ENCODE measurements at regions not wholly inside any gene's neighbourhood (a gene's known extent, or its start where the extent isn't known, plus 50 kb on each side); places are given as distances from the start of the nearest gene placed in this dataset.

DNA sequence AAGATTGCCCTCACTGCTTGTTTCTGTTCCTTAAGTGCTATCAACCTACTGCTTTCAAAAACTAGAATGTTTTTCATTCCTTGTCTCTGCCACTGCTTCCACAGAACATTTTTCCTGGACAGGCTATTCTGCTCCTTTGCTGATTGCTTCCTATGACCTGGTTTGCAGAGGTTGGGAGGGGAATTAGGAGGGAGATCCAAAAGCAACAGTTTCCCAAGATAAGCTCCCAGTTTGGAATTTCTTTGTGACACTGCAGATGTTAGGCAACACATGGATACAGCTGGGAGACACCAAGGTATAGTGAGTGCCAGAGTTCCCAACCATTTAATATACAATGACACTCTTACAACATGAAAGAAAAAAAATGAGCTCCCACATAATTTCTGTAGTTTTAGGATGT, 1036.5 kb downstream of the ROBO2 start:
- TF ChIP-seq, protein P1, sequence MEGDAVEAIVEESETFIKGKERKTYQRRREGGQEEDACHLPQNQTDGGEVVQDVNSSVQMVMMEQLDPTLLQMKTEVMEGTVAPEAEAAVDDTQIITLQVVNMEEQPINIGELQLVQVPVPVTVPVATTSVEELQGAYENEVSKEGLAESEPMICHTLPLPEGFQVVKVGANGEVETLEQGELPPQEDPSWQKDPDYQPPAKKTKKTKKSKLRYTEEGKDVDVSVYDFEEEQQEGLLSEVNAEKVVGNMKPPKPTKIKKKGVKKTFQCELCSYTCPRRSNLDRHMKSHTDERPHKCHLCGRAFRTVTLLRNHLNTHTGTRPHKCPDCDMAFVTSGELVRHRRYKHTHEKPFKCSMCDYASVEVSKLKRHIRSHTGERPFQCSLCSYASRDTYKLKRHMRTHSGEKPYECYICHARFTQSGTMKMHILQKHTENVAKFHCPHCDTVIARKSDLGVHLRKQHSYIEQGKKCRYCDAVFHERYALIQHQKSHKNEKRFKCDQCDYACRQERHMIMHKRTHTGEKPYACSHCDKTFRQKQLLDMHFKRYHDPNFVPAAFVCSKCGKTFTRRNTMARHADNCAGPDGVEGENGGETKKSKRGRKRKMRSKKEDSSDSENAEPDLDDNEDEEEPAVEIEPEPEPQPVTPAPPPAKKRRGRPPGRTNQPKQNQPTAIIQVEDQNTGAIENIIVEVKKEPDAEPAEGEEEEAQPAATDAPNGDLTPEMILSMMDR (IDR thresholded peaks at IDR 0.05; ENCODE audit: insufficient read depth, low read depth, low read length), result no peak
- Histone ChIP-seq H3K36me3 (ENCODE audit: control insufficient read depth, insufficient read depth, low read length) (no peaks in the 10 kb centered on the region), H3K27me3 (ENCODE audit: control insufficient read depth, insufficient read depth, low read length) (no peaks in the 10 kb centered on the region), H3K4me3 (ENCODE audit: low read depth, low read length) (no peak overlapping the region)
- POLR2A ChIA-PET, result no interaction called here
- CTCF ChIA-PET, result no interaction called here
- no peak for DNase-seq (ENCODE audit: low read depth)

DNA sequence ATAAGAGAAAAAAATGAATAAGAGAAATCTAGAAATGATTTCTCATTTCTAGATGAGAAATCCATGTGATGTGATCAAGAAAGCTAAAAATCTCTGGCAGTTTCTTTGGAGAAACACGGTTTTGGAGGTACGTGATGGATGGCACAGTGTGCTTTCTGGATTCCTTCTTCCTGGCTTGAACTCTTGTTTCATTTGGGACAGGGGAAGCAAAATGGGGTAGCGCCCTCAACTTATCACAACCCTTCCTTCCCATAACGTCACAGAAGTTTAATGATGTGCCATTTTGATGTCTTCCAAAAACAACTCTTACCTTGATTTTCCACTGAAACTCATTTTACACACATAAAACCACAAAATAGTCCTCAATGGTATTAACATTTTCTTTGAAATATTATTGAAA, 1037.3 kb downstream of the ROBO2 start:
- Histone ChIP-seq H3K4me3 (ENCODE audit: low read depth, low read length) (no peak overlapping the region), H3K27me3 (ENCODE audit: control insufficient read depth, insufficient read depth, low read length) (no peaks in the 10 kb centered on the region), H3K36me3 (ENCODE audit: control insufficient read depth, insufficient read depth, low read length) (no peaks in the 10 kb centered on the region)
- TF ChIP-seq, protein P1 (IDR thresholded peaks at IDR 0.05; ENCODE audit: insufficient read depth, low read depth, low read length), result no peak
- ChIA-PET POLR2A (no interaction called here), CTCF (no interaction called here)
- DNase-seq (ENCODE audit: low read depth), result no peak

DNA sequence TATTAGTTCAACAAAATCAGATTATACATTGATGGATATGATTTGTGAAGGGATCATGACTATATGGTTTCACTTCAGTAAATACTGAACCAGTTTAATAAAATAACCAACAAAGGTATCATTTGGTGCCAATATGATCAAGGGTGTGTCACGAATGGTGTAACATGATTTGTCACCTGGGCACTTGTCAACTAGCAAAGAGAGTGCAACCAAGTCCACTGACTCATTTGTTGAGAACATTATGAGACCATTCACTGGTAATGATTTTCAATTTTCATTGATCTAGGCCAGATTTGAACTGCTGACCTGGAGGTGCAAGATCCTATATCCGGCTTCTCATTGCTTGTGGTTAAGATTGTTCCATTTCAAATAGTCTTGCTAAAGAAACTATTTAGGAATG, 1037.9 kb downstream of the ROBO2 start:
- H3K36me3 ChIP-seq (ENCODE audit: control insufficient read depth, insufficient read depth, low read length), result no peaks in the 10 kb centered on the region
- TF ChIP-seq, protein P1 (IDR thresholded peaks at IDR 0.05; ENCODE audit: insufficient read depth, low read depth, low read length), result no peak
- POLR2A ChIA-PET, result no interaction called here
- no peak for DNase-seq (ENCODE audit: low read depth)
- no peaks in the 10 kb centered on the region for H3K27me3 ChIP-seq (ENCODE audit: control insufficient read depth, insufficient read depth, low read length)
- H3K4me3 ChIP-seq (ENCODE audit: low read depth, low read length), result no peak overlapping the region
- CTCF ChIA-PET, result no interaction called here

DNA sequence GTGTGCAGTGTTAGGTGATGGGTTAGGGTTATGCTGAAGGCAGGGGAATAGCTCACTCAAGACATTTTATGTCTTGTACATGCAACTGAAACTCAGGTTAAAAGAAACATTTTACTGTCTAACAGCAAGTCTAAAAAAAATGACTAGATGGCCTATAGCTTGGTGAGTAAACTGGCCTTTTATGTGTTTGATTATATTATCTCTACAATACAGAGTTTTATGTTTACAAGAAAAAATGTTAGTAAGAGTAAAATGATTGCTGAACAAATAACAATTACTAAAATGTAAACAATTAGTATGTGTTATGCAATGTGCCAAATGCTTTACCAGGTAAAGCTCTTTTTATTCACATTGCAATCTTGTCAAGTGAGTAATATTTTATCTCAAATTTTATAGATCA, 1039.6 kb downstream of the ROBO2 start:
- H3K27me3 ChIP-seq (ENCODE audit: control insufficient read depth, insufficient read depth, low read length), result no peaks in the 10 kb centered on the region
- ChIA-PET CTCF (no interaction called here), POLR2A (no interaction called here)
- H3K36me3 ChIP-seq (ENCODE audit: control insufficient read depth, insufficient read depth, low read length), result no peaks in the 10 kb centered on the region
- H3K4me3 ChIP-seq (ENCODE audit: low read depth, low read length), result no peak overlapping the region
- DNase-seq (ENCODE audit: low read depth), result no peak
- TF ChIP-seq, protein P1 (IDR thresholded peaks at IDR 0.05; ENCODE audit: insufficient read depth, low read depth, low read length), result no peak

DNA sequence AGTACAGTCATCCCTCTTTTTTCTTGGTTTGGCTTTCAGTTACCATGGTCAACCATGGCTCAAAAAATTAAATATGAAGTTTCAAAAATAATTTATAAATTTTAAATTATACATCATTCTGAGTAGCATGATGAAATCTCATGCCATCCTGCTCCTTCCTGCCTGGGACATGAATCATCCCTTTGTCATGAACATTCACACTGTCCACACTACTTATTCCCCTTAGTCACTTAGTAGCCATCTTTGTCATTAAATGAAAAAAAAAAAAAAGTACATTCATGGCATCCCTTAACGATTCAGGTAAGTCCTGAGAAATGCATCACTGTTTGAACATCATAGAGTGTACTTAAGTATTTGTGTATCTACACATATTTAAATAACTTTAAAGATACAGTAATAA, 1046.3 kb downstream of the ROBO2 start:
- POLR2A ChIA-PET, result no interaction called here
- Histone ChIP-seq H3K4me3 (ENCODE audit: low read depth, low read length) (no peak overlapping the region), H3K36me3 (ENCODE audit: control insufficient read depth, insufficient read depth, low read length) (no peaks in the 10 kb centered on the region), H3K27me3 (ENCODE audit: control insufficient read depth, insufficient read depth, low read length) (no peaks in the 10 kb centered on the region)
- CTCF ChIA-PET, result no interaction called here
- DNase-seq (ENCODE audit: low read depth), result no peak
- TF ChIP-seq, protein P1 (IDR thresholded peaks at IDR 0.05; ENCODE audit: insufficient read depth, low read depth, low read length), result no peak
